Muscle layer of colon (tissue), 2 donors: ENCODE measurements at regions not wholly inside any gene's neighbourhood (a gene's known extent, or its start where the extent isn't known, plus 50 kb on each side); places are given as distances from the start of the nearest gene placed in this dataset.

Experiments
- H3K27ac ChIP-seq: one replicate; pipeline ENCODE4 v1.7.0; 2013; ENCODE audit warnings: low read depth, mild to moderate bottlenecking, low read length, moderate library complexity
- H3K27me3 ChIP-seq, 2 donors: one replicate each; pipeline ENCODE4 v1.7.0; 2013; ENCODE audit warnings: low read length in 2 of 2, mild to moderate bottlenecking in 2 of 2; ENCODE audit not compliant: insufficient read depth in 2 of 2, control insufficient read depth in 1 of 2
- H3K36me3 ChIP-seq: one replicate; pipeline ENCODE4 v1.7.0; 2013; ENCODE audit warnings: mild to moderate bottlenecking, low read length; ENCODE audit not compliant: insufficient read depth
- H3K4me1 ChIP-seq: one replicate; pipeline ENCODE4 v1.7.0; 2013; ENCODE audit warnings: mild to moderate bottlenecking, low read length; ENCODE audit not compliant: insufficient read depth
- H3K4me3 ChIP-seq, 2 donors: one replicate each; pipeline ENCODE4 v1.7.0; 2013; ENCODE audit warnings: low read length in 2 of 2, low read depth in 1 of 2, mild to moderate bottlenecking in 1 of 2, moderate library complexity in 1 of 2
- H3K9ac ChIP-seq: one replicate; pipeline ENCODE4 v1.7.0; 2013; ENCODE audit warnings: low read length
- H3K9me3 ChIP-seq: one replicate; pipeline ENCODE4 v1.7.0; 2013; ENCODE audit warnings: mild to moderate bottlenecking, low read length
- donor health status: abdominal sarcoma.
- donor health status: Adenocarcinoma of cecum.

GRCh38 chr7:22569586-22570321 is 69.8 kb upstream of the STEAP1B start:
- no peaks in the 10 kb centered on the region for H3K27me3 ChIP-seq

GRCh38 chr7:22566592-22566991 is 66.6 kb upstream of the STEAP1B start:
- Histone ChIP-seq H3K9me3 (no peaks in the 10 kb centered on the region), H3K4me1 (peaks cover 19% of the 10 kb centered on the region), H3K9ac (no peak overlapping the region), H3K36me3 (no peaks in the 10 kb centered on the region), H3K27me3 (no peaks in the 10 kb centered on the region), H3K27ac (no peak overlapping the region), H3K4me3 (no peak overlapping the region)

More at GRCh38 chr7:22569586-22570321, 69.8 kb upstream of the STEAP1B start:
- Histone ChIP-seq H3K9ac (no peak overlapping the region), H3K9me3 (no peaks in the 10 kb centered on the region), H3K27ac (no peak overlapping the region), H3K4me1 (peaks cover 9% of the 10 kb centered on the region), H3K36me3 (no peaks in the 10 kb centered on the region), H3K4me3 (no peak overlapping the region)

GRCh38 chr7:22566176-22566575 is 66.2 kb upstream of the STEAP1B start:
- H3K27me3 ChIP-seq, result no peaks in the 10 kb centered on the region
- no peaks in the 10 kb centered on the region for H3K36me3 ChIP-seq
- no peak overlapping the region for H3K4me3 ChIP-seq
- peaks cover 23% of the 10 kb centered on the region for H3K4me1 ChIP-seq
- H3K9ac ChIP-seq, result no peak overlapping the region
- H3K9me3 ChIP-seq, result no peaks in the 10 kb centered on the region
- no peak overlapping the region for H3K27ac ChIP-seq

GRCh38 chr7:22565315-22565811 is 65.4 kb upstream of the STEAP1B start:
- H3K36me3 ChIP-seq, result no peaks in the 10 kb centered on the region
- peaks cover 27% of the 10 kb centered on the region for H3K4me1 ChIP-seq
- H3K4me3 ChIP-seq, result no peak overlapping the region
- H3K27me3 ChIP-seq, result no peaks in the 10 kb centered on the region
- no peaks in the 10 kb centered on the region for H3K9me3 ChIP-seq
- H3K27ac ChIP-seq, result no peak overlapping the region
- no peak overlapping the region for H3K9ac ChIP-seq

- Histone ChIP-seq H3K4me3 (no peak overlapping the region), H3K9me3 (no peaks in the 10 kb centered on the region), H3K27ac (no peak overlapping the region), H3K36me3 (no peaks in the 10 kb centered on the region), H3K27me3 (no peaks in the 10 kb centered on the region), H3K9ac (no peak overlapping the region), H3K4me1 (peaks cover 32% of the 10 kb centered on the region)
These were observed 64.6 kb upstream of the STEAP1B start for GRCh38 chr7:22564511-22565045.

- H3K27me3 ChIP-seq, result no peaks in the 10 kb centered on the region
- H3K4me3 ChIP-seq, result no peak overlapping the region
- no peak overlapping the region for H3K9ac ChIP-seq
- no peaks in the 10 kb centered on the region for H3K36me3 ChIP-seq
- no peaks in the 10 kb centered on the region for H3K9me3 ChIP-seq
- no peak overlapping the region for H3K27ac ChIP-seq
- H3K4me1 ChIP-seq, result peaks cover 32% of the 10 kb centered on the region
These were observed 63.7 kb upstream of the STEAP1B start for GRCh38 chr7:22563621-22564241.

- no peak overlapping the region for H3K27ac ChIP-seq
- peaks cover 32% of the 10 kb centered on the region for H3K4me1 ChIP-seq
- H3K9me3 ChIP-seq, result no peaks in the 10 kb centered on the region
- H3K27me3 ChIP-seq, result no peaks in the 10 kb centered on the region
- no peaks in the 10 kb centered on the region for H3K36me3 ChIP-seq
- H3K9ac ChIP-seq, result no peak overlapping the region
- no peak overlapping the region for H3K4me3 ChIP-seq
These were observed 63.1 kb upstream of the STEAP1B start for GRCh38 chr7:22563032-22563501.

GRCh38 chr7:22561895-22562593 is 62.1 kb upstream of the STEAP1B start:
- peak overlapping the region; percentile 55 for H3K27ac ChIP-seq

GRCh38 chr7:22561321-22561811 is 61.4 kb upstream of the STEAP1B start:
- no peak overlapping the region for H3K4me3 ChIP-seq
- H3K4me1 ChIP-seq, result peaks cover 32% of the 10 kb centered on the region

More at GRCh38 chr7:22561895-22562593, 62.1 kb upstream of the STEAP1B start:
- no peak overlapping the region for H3K9ac ChIP-seq
- H3K4me1 ChIP-seq, result peaks cover 32% of the 10 kb centered on the region
- no peaks in the 10 kb centered on the region for H3K36me3 ChIP-seq
- no peak overlapping the region for H3K4me3 ChIP-seq
- H3K27me3 ChIP-seq, result no peaks in the 10 kb centered on the region
- H3K9me3 ChIP-seq, result no peaks in the 10 kb centered on the region

GRCh38 chr7:22559829-22560489 is 60.0 kb upstream of the STEAP1B start:
- Histone ChIP-seq H3K4me3 (no peak overlapping the region), H3K9me3 (no peaks in the 10 kb centered on the region), H3K27ac (no peak overlapping the region), H3K36me3 (no peaks in the 10 kb centered on the region), H3K9ac (no peak overlapping the region), H3K27me3 (no peaks in the 10 kb centered on the region), H3K4me1 (peaks cover 23% of the 10 kb centered on the region)

More at GRCh38 chr7:22561321-22561811, 61.4 kb upstream of the STEAP1B start:
- H3K27ac ChIP-seq, result peak overlapping the region; percentile 55
- no peaks in the 10 kb centered on the region for H3K27me3 ChIP-seq
- H3K36me3 ChIP-seq, result no peaks in the 10 kb centered on the region
- H3K9me3 ChIP-seq, result no peaks in the 10 kb centered on the region
- H3K9ac ChIP-seq, result no peak overlapping the region
